Retinal pigment epithelial cell (primary cell): ENCODE measurements at regions not wholly inside any gene's neighbourhood (a gene's known extent, or its start where the extent isn't known, plus 50 kb on each side); places are given as distances from the start of the nearest gene placed in this dataset.

Experiments used
- DNase-seq: peaks from one replicate; pipeline ENCODE4 v3.0.0-alpha.2; 2010; ENCODE audit warnings: low read depth
- H3K4me3 ChIP-seq: 2 replicates; pipeline ENCODE4 v1.5.1; 2011; ENCODE audit warnings: mild to moderate bottlenecking, low read length, control low read depth, moderate library complexity
- CTCF ChIP-seq: conservative IDR thresholded peaks from 2 replicates; pipeline ENCODE4 v1.5.1; 2011; ENCODE audit warnings: low read depth, low read length, control low read depth, inconsistent platforms

GRCh38 chr12:30438601-30439041 is 257.0 kb downstream of the IPO8 start:
- H3K4me3 ChIP-seq, result no peak overlapping the region
- no peak for TF ChIP-seq CTCF
- no peak for DNase-seq

- no peak for TF ChIP-seq CTCF
- no peak overlapping the region for H3K4me3 ChIP-seq
- DNase-seq, result no peak
Measured at GRCh38 chr12:30437616-30438015, 258.1 kb downstream of the IPO8 start.

GRCh38 chr12:30437044-30437443 is 258.6 kb downstream of the IPO8 start:
- TF ChIP-seq CTCF, result no peak
- H3K4me3 ChIP-seq, result no peak overlapping the region
- no peak for DNase-seq

GRCh38 chr12:30428098-30428497 is 267.6 kb downstream of the IPO8 start:
- H3K4me3 ChIP-seq, result no peak overlapping the region
- TF ChIP-seq CTCF, result no peak
- DNase-seq, result no peak

- H3K4me3 ChIP-seq, result no peak overlapping the region
- no peak for TF ChIP-seq CTCF
- DNase-seq, result no peak
Measured at GRCh38 chr12:30427555-30427954, 268.1 kb downstream of the IPO8 start.

- no peak overlapping the region for H3K4me3 ChIP-seq
- TF ChIP-seq CTCF, result no peak
- DNase-seq, result no peak
Measured at GRCh38 chr12:30425445-30425844, 270.2 kb downstream of the IPO8 start.

- TF ChIP-seq CTCF, result no peak
- DNase-seq, result no peak
- H3K4me3 ChIP-seq, result no peak overlapping the region
Measured at GRCh38 chr12:30423330-30423729, 272.3 kb downstream of the IPO8 start.
